ENCODE measurements at regions not wholly inside any gene's neighbourhood (a gene's known extent, or its start where the extent isn't known, plus 50 kb on each side); places are given as distances from the start of the nearest gene placed in this dataset.

DNA sequence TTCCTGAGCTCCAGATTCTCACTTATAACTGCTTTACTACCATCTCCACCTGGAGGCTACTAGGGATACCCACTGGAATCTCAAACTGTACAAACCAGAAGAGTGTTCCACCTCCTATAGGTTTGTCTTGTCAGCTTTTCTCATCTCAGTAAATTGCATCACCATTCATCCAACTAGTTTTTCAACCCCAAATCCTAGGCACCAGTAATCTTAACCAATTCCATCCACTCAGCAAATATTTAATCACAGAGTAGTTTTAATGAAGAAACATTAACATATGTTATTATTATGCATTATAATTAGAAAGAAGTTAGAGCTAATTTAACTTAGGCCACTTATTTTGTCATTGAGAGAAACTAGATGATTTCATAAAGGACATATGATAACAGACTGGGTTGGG lies 635.0 kb downstream of the DCDC2C start:
- TF ChIP-seq POLR2A (IDR thresholded peaks at IDR 0.05; ENCODE audit: low read length): no peak
- no peak for TF ChIP-seq GATA1 (IDR thresholded peaks at IDR 0.05; ENCODE audit: low read depth, low read length)
